CD8-positive, alpha-beta memory T cell (primary cell): ENCODE measurements at regions not wholly inside any gene's neighbourhood (a gene's known extent, or its start where the extent isn't known, plus 50 kb on each side); places are given as distances from the start of the nearest gene placed in this dataset.

ENCODE experiments used
- CTCF ChIA-PET: fragments of 350-600 bp; sonication (Branson Sonifier 250); formaldehyde crosslinking; loops from one replicate; lab custom pipeline; 2021; ENCODE audit warnings: antibody characterized with exemption; lab: Charles Lee
- POLR2A ChIA-PET: fragments of 350-600 bp; sonication (Branson Sonifier 250); formaldehyde crosslinking; loops from one replicate; lab custom pipeline; 2021; ENCODE audit warnings: antibody characterized with exemption; lab: Charles Lee
- DNase-seq, 5 donors: peaks; one replicate each; pipeline versions ENCODE4 v3.0.0 to v3.0.0-alpha.2; 2020 to 2022; ENCODE audit warnings: mixed read lengths in 1 of 5
- H3K27ac ChIP-seq: one replicate; pipeline ENCODE4 v1.7.0; 2013; ENCODE audit warnings: low read depth, mild to moderate bottlenecking, low read length, moderate library complexity
- H3K27me3 ChIP-seq: 2 replicates; pipeline ENCODE4 v1.7.0; 2013; ENCODE audit warnings: low read length, mild to moderate bottlenecking; ENCODE audit not compliant: insufficient read depth, poor library complexity, severe bottlenecking
- H3K36me3 ChIP-seq: 2 replicates; pipeline ENCODE4 v1.7.0; 2013; ENCODE audit warnings: mild to moderate bottlenecking, low read length, moderate library complexity; ENCODE audit not compliant: insufficient read depth
- H3K4me1 ChIP-seq: 2 replicates; pipeline ENCODE4 v1.7.0; 2013; ENCODE audit warnings: mild to moderate bottlenecking, low read length, moderate library complexity; ENCODE audit not compliant: insufficient read depth
- H3K4me3 ChIP-seq: 2 replicates; pipeline ENCODE4 v1.7.0; 2013; ENCODE audit warnings: mild to moderate bottlenecking, low read length
- H3K9me3 ChIP-seq: 2 replicates; pipeline ENCODE4 v1.7.0; 2013; ENCODE audit warnings: mild to moderate bottlenecking, low read length
- H3K27ac Mint-ChIP-seq, 8 donors: one replicate each; pipeline ENCODE4 v1.8.0; 2020 to 2021; ENCODE audit warnings: mixed read lengths in 8 of 8, mild to moderate bottlenecking in 6 of 8, inconsistent platforms in 3 of 8, moderate library complexity in 3 of 8
- H3K27me3 Mint-ChIP-seq, 2 donors: one replicate each; pipeline ENCODE4 v1.8.0; 2020 to 2021; ENCODE audit warnings: mixed read lengths in 2 of 2, mild to moderate bottlenecking in 1 of 2, moderate library complexity in 1 of 2
- H3K36me3 Mint-ChIP-seq, 3 donors: one replicate each; pipeline ENCODE4 v1.8.0; 2020 to 2021; ENCODE audit warnings: mixed read lengths in 3 of 3, inconsistent platforms in 1 of 3, mild to moderate bottlenecking in 1 of 3
- H3K4me1 Mint-ChIP-seq, 3 donors: one replicate each; pipeline ENCODE4 v1.8.0; 2020 to 2021; ENCODE audit warnings: mixed read lengths in 3 of 3, inconsistent platforms in 1 of 3, mild to moderate bottlenecking in 1 of 3
- H3K4me3 Mint-ChIP-seq, 7 donors: one replicate each; pipeline ENCODE4 v1.8.0; 2020 to 2021; ENCODE audit warnings: mixed read lengths in 7 of 7, mild to moderate bottlenecking in 6 of 7, moderate library complexity in 4 of 7, inconsistent platforms in 2 of 7
- H3K9me3 Mint-ChIP-seq, 5 donors: one replicate each; pipeline ENCODE4 v1.8.0; 2020 to 2022; ENCODE audit warnings: mixed read lengths in 5 of 5, mild to moderate bottlenecking in 3 of 5, moderate library complexity in 2 of 5, inconsistent platforms in 1 of 5

- no peaks in the 10 kb centered on the region for H3K36me3 Mint-ChIP-seq
- H3K27me3 Mint-ChIP-seq = peaks cover 1 to 9% of the 10 kb centered on the region in 2 donors
- no peak for DNase-seq
- H3K4me3 Mint-ChIP-seq = no peak overlapping the region
- no peaks in the 10 kb centered on the region for H3K36me3 ChIP-seq
- no peaks in the 10 kb centered on the region for H3K9me3 ChIP-seq
- no peak overlapping the region for H3K27ac ChIP-seq
- ChIA-PET CTCF (no interaction called here), POLR2A (no interaction called here)
- H3K9me3 Mint-ChIP-seq = no peaks in the 10 kb centered on the region
- H3K4me1 Mint-ChIP-seq = no peaks in the 10 kb centered on the region
- no peak overlapping the region for H3K4me3 ChIP-seq
- H3K4me1 ChIP-seq = no peaks in the 10 kb centered on the region
- no peaks in the 10 kb centered on the region for H3K27me3 ChIP-seq
- H3K27ac Mint-ChIP-seq = peak overlapping the region in 1 of 8 donors; percentile 82
Measured at GRCh38 chr2:236938126-236938525, 147.6 kb upstream of the COPS8 start.

DNA sequence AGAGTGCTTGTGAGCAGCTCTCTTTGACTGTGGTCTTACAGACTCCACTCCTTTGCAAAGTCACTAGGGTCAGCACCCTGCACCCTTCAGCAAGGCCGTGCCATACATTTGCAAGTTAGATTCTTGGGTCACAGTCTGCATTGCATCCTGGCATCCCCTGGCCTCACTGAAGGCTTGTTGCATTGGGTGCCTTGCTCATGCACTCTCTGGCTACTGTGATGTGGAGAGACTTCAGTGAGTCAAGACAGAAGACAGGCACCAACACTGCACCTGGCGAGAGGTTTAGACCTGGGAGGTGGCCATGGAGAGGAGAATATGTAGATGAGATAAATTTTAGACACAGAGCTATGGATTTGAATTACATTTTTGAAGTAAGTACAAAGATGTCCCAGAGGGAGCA, 146.4 kb upstream of the COPS8 start:
- ChIA-PET POLR2A (no interaction called here), CTCF (no interaction called here)
- Mint-ChIP-seq H3K4me3 (no peak overlapping the region), H3K27ac (peak overlapping the region in 1 of 8 donors; percentile 17), H3K9me3 (no peaks in the 10 kb centered on the region), H3K27me3 (peaks cover 1 to 13% of the 10 kb centered on the region in 2 donors), H3K36me3 (no peaks in the 10 kb centered on the region), H3K4me1 (no peaks in the 10 kb centered on the region)
- DNase-seq = no peak
- Histone ChIP-seq H3K27me3 (no peaks in the 10 kb centered on the region), H3K4me1 (no peaks in the 10 kb centered on the region), H3K4me3 (no peak overlapping the region), H3K9me3 (no peaks in the 10 kb centered on the region), H3K36me3 (no peaks in the 10 kb centered on the region), H3K27ac (no peak overlapping the region)

GRCh38 chr2:236939721-236940231, 145.9 kb upstream of the COPS8 start:
- no peak for DNase-seq
- Mint-ChIP-seq H3K9me3 (no peaks in the 10 kb centered on the region), H3K36me3 (no peaks in the 10 kb centered on the region), H3K27me3 (peaks cover 2 to 13% of the 10 kb centered on the region in 2 donors), H3K27ac (no peak overlapping the region), H3K4me3 (no peak overlapping the region), H3K4me1 (no peaks in the 10 kb centered on the region)
- CTCF ChIA-PET = no interaction called here
- Histone ChIP-seq H3K4me3 (no peak overlapping the region), H3K4me1 (no peaks in the 10 kb centered on the region), H3K36me3 (no peaks in the 10 kb centered on the region), H3K27me3 (no peaks in the 10 kb centered on the region), H3K27ac (no peak overlapping the region), H3K9me3 (no peaks in the 10 kb centered on the region)
- POLR2A ChIA-PET = no interaction called here

GRCh38 chr2:236940497-236940896, 145.2 kb upstream of the COPS8 start:
- ChIA-PET CTCF (no interaction called here), POLR2A (no interaction called here)
- no peaks in the 10 kb centered on the region for H3K9me3 Mint-ChIP-seq
- no peaks in the 10 kb centered on the region for H3K36me3 Mint-ChIP-seq
- Histone ChIP-seq H3K36me3 (no peaks in the 10 kb centered on the region), H3K9me3 (no peaks in the 10 kb centered on the region), H3K4me1 (no peaks in the 10 kb centered on the region), H3K4me3 (no peak overlapping the region), H3K27ac (no peak overlapping the region), H3K27me3 (no peaks in the 10 kb centered on the region)
- peaks cover 4 to 6% of the 10 kb centered on the region in 2 donors for H3K27me3 Mint-ChIP-seq
- DNase-seq = no peak
- no peak overlapping the region for H3K4me3 Mint-ChIP-seq
- H3K27ac Mint-ChIP-seq = no peak overlapping the region
- no peaks in the 10 kb centered on the region for H3K4me1 Mint-ChIP-seq

DNA sequence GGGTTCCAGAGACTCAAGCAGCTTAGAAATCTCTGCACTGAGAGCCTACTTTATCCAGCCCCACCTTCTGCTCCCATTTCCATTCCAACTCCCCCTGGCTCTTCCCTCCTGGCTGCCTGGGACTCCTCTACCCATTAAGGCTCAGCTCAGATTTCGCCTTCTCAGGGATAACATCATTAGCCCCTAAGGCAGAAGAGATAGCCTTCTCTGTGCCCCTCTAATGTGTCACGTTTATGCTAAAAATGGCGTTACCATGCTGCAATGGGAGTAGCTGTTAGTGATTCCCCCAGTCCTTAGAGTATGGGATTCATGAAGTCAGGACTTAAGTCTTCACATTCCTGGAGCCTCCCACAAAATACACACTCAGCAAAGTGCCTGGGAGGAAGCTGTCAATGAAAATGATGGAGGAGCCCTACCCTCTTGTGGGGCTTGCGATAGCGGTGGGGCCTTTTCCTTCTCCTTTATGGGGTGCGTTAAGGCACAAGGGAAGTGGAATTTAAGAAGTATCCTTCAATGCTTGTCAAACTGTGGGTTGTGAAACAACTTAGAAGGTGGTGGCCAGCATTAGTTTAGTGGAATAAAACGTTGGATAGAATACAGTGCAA, 144.7 kb upstream of the COPS8 start:
- H3K4me3 Mint-ChIP-seq = no peak overlapping the region

GRCh38 chr2:236941551-236941950, 144.1 kb upstream of the COPS8 start:
- CTCF ChIA-PET = no interaction called here
- H3K4me1 Mint-ChIP-seq = no peaks in the 10 kb centered on the region
- POLR2A ChIA-PET = no interaction called here

More for the DNA sequence above, 144.7 kb upstream of the COPS8 start:
- Histone ChIP-seq H3K36me3 (no peaks in the 10 kb centered on the region), H3K4me3 (no peak overlapping the region), H3K9me3 (no peaks in the 10 kb centered on the region), H3K27ac (no peak overlapping the region), H3K4me1 (no peaks in the 10 kb centered on the region), H3K27me3 (no peaks in the 10 kb centered on the region)
- no peak for DNase-seq
- H3K27ac Mint-ChIP-seq = peak overlapping the region in 1 of 8 donors; percentile 55
- H3K27me3 Mint-ChIP-seq = peaks cover 4 to 6% of the 10 kb centered on the region in 2 donors
- no peaks in the 10 kb centered on the region for H3K9me3 Mint-ChIP-seq
- no peaks in the 10 kb centered on the region for H3K36me3 Mint-ChIP-seq
- CTCF ChIA-PET = no interaction called here
- no peaks in the 10 kb centered on the region for H3K4me1 Mint-ChIP-seq
- POLR2A ChIA-PET = no interaction called here

GRCh38 chr2:236942554-236942953, 143.1 kb upstream of the COPS8 start:
- ChIA-PET CTCF (no interaction called here), POLR2A (no interaction called here)
- no peak overlapping the region for H3K4me3 ChIP-seq
- no peaks in the 10 kb centered on the region for H3K36me3 ChIP-seq
- no peaks in the 10 kb centered on the region for H3K4me1 ChIP-seq
- Mint-ChIP-seq H3K9me3 (no peaks in the 10 kb centered on the region), H3K4me1 (no peaks in the 10 kb centered on the region), H3K36me3 (no peaks in the 10 kb centered on the region), H3K4me3 (no peak overlapping the region), H3K27me3 (peaks cover 4 to 6% of the 10 kb centered on the region in 2 donors), H3K27ac (no peak overlapping the region)
- no peaks in the 10 kb centered on the region for H3K27me3 ChIP-seq
- DNase-seq = no peak
- H3K9me3 ChIP-seq = no peaks in the 10 kb centered on the region
- no peak overlapping the region for H3K27ac ChIP-seq

More at GRCh38 chr2:236941551-236941950, 144.1 kb upstream of the COPS8 start:
- Histone ChIP-seq H3K9me3 (no peaks in the 10 kb centered on the region), H3K36me3 (no peaks in the 10 kb centered on the region), H3K27me3 (no peaks in the 10 kb centered on the region), H3K4me3 (no peak overlapping the region), H3K4me1 (no peaks in the 10 kb centered on the region), H3K27ac (no peak overlapping the region)
- no peak overlapping the region for H3K4me3 Mint-ChIP-seq
- no peak for DNase-seq
- peaks cover 4 to 6% of the 10 kb centered on the region in 2 donors for H3K27me3 Mint-ChIP-seq
- no peaks in the 10 kb centered on the region for H3K36me3 Mint-ChIP-seq
- H3K27ac Mint-ChIP-seq = no peak overlapping the region
- no peaks in the 10 kb centered on the region for H3K9me3 Mint-ChIP-seq

- Mint-ChIP-seq H3K4me1 (no peaks in the 10 kb centered on the region), H3K36me3 (no peaks in the 10 kb centered on the region), H3K9me3 (no peaks in the 10 kb centered on the region), H3K27me3 (peaks cover 4 to 6% of the 10 kb centered on the region in 2 donors), H3K27ac (no peak overlapping the region), H3K4me3 (no peak overlapping the region)
- Histone ChIP-seq H3K36me3 (no peaks in the 10 kb centered on the region), H3K27me3 (no peaks in the 10 kb centered on the region), H3K4me1 (no peaks in the 10 kb centered on the region), H3K4me3 (no peak overlapping the region), H3K9me3 (no peaks in the 10 kb centered on the region), H3K27ac (no peak overlapping the region)
- POLR2A ChIA-PET = no interaction called here
- CTCF ChIA-PET = no interaction called here
- DNase-seq = no peak
Measured at GRCh38 chr2:236943068-236943467, 142.6 kb upstream of the COPS8 start.
